ENCODE measurements at regions not wholly inside any gene's neighbourhood (a gene's known extent, or its start where the extent isn't known, plus 50 kb on each side); places are given as distances from the start of the nearest gene placed in this dataset.

GRCh38 chr5:17907094-17907493, 272.8 kb downstream of the TAF11L14 start:
- DNase-seq (ENCODE audit: low read depth in 1 of 2, low spot score in 2 of 2) = no peak
- H2AFZ ChIP-seq (ENCODE audit: low read length) = no peak overlapping the region
- no peak overlapping the region for H3K23ac ChIP-seq (ENCODE audit: insufficient read length)
- no peaks in the 10 kb centered on the region for H3K36me3 ChIP-seq (ENCODE audit: control insufficient read depth in 2 of 4, insufficient read depth in 4 of 4, low read length in 3 of 4)
- no peak overlapping the region for H2BK120ac ChIP-seq (replicated peaks; ENCODE audit: low read depth, low read length)
- H4K8ac ChIP-seq (ENCODE audit: extremely low read depth, insufficient read depth, low read length) = no peak overlapping the region
- H3K4me2 ChIP-seq (ENCODE audit: insufficient read depth in 1 of 2, low read depth in 2 of 2, low read length in 2 of 2) = no peak overlapping the region
- ChIA-PET POLR2A (ENCODE audit: partially characterized antibody) (no interaction called here), CTCF (ENCODE audit: partially characterized antibody) (no interaction called here)
- no peak overlapping the region for H2AK5ac ChIP-seq (ENCODE audit: low read depth, low read length)
- no peaks in the 10 kb centered on the region for H3K79me2 ChIP-seq (ENCODE audit: control insufficient read depth in 1 of 2, insufficient read depth in 2 of 2, low read length in 2 of 2)
- no peaks in the 10 kb centered on the region for H3K9me3 ChIP-seq (ENCODE audit: insufficient read depth in 2 of 2, low read depth in 1 of 2, low read length in 1 of 2)
- no peaks in the 10 kb centered on the region for H3K27me3 ChIP-seq (replicated peaks in 1 of 4; ENCODE audit: control insufficient read depth in 3 of 4, extremely low read depth in 1 of 4, insufficient read depth in 3 of 4, low read length in 3 of 4)
- H3K18ac ChIP-seq (ENCODE audit: extremely low read depth, low read length) = no peak overlapping the region
- H4K20me1 ChIP-seq (replicated peaks in 1 of 2; ENCODE audit: control insufficient read depth in 1 of 2, insufficient read depth in 2 of 2, low read length in 2 of 2) = no peaks in the 10 kb centered on the region
- H2BK5ac ChIP-seq (ENCODE audit: low read depth, low read length) = no peak overlapping the region
- no peak overlapping the region for H3K4me3 ChIP-seq (ENCODE audit: extremely low read depth in 1 of 4, insufficient read depth in 2 of 4, low read depth in 3 of 4, low read length in 4 of 4)
- no peaks in the 10 kb centered on the region for H3K4me1 ChIP-seq (replicated peaks in 1 of 4; ENCODE audit: control insufficient read depth in 3 of 4, insufficient read depth in 4 of 4, low read length in 3 of 4)
- 94% methylated on average over 2 of the region's 2 CpGs; no CpG with 5 or more reads in 1 of the 2 experiments for WGBS, 2 experiments (ENCODE audit: extremely low coverage in 1 of 2, insufficient coverage in 1 of 2, insufficient read length in 1 of 2, insufficient replicate concordance in 2 of 2, low coverage in 1 of 2, low lambda C conversion rate in 2 of 2, missing lambda C conversion rate in 1 of 2)
- no peak overlapping the region for H3K56ac ChIP-seq (replicated peaks; ENCODE audit: insufficient read length, low read depth, low read length)
- no peak overlapping the region for H4K91ac ChIP-seq (replicated peaks; ENCODE audit: insufficient read length, low read length)
- H3K79me1 ChIP-seq (ENCODE audit: low read depth, low read length) = no peaks in the 10 kb centered on the region
- H3K4ac ChIP-seq (replicated peaks; ENCODE audit: insufficient read length, low read depth, low read length) = no peak overlapping the region
- no peak overlapping the region for H4K5ac ChIP-seq (ENCODE audit: insufficient read length, low read depth, low read length)
- H2BK12ac ChIP-seq (ENCODE audit: low read depth, low read length) = no peak overlapping the region
- no peak for FAIRE-seq
- H3K27ac ChIP-seq (ENCODE audit: low read depth, low read length) = no peak overlapping the region
- no peak overlapping the region for H3K14ac ChIP-seq (ENCODE audit: insufficient read length)
- H2BK15ac ChIP-seq (ENCODE audit: low read length) = no peak overlapping the region
- H3K9ac ChIP-seq (replicated peaks in 1 of 4; ENCODE audit: extremely low read depth in 1 of 4, low read depth in 3 of 4, low read length in 3 of 4) = no peak overlapping the region
- no peaks in the 10 kb centered on the region; the same call in 1 of the 2 replicates for H3K23me2 ChIP-seq (ENCODE audit: low read depth, low read length)
- H2BK20ac ChIP-seq (ENCODE audit: low read length) = no peak overlapping the region
- no peak for TF ChIP-seq PHF8 (conservative IDR thresholded peaks at IDR 0.05; ENCODE audit: low read depth, low read length)
- no peak for TF ChIP-seq HDAC2 (IDR thresholded peaks at IDR 0.05; ENCODE audit: borderline replicate concordance in 1 of 2, low read depth in 2 of 2, low read length in 2 of 2)
- TF ChIP-seq CREB1 (IDR thresholded peaks at IDR 0.05) = no peak
- no peak for TF ChIP-seq KDM4A (IDR thresholded peaks at IDR 0.05; ENCODE audit: low read depth, low read length, severe bottlenecking)
- no peak for TF ChIP-seq NRF1 (IDR thresholded peaks at IDR 0.05; ENCODE audit: low read depth, low read length)
- no peak for TF ChIP-seq SP4 (IDR thresholded peaks at IDR 0.05; ENCODE audit: low read length)
- TF ChIP-seq SIN3A (conservative IDR thresholded peaks at IDR 0.05 in 1 of 2, IDR thresholded peaks at IDR 0.05 in 1 of 2; ENCODE audit: low read depth in 1 of 2, low read length in 2 of 2) = no peak

All from H1 (cell line).